Karpas-422 (cell line): ENCODE measurements at regions not wholly inside any gene's neighbourhood (a gene's known extent, or its start where the extent isn't known, plus 50 kb on each side); places are given as distances from the start of the nearest gene placed in this dataset.

Experiments
- DNase-seq: peaks from one replicate; pipeline ENCODE4 v3.0.0-alpha.2; 2015
- H2AFZ ChIP-seq: fragments of 200-600 bp; sonication (generic); 2 replicates; pipeline ENCODE4 v1.6.1; 2014; ENCODE audit warnings: antibody characterized with exemption, low read length, mixed read lengths
- H3K27ac ChIP-seq: fragments of 200-600 bp; sonication (generic); 2 replicates; pipeline ENCODE4 v1.5.1; 2014; ENCODE audit warnings: mild to moderate bottlenecking, low read length, moderate library complexity
- H3K27me3 ChIP-seq: fragments of 200-600 bp; sonication (generic); 2 replicates; pipeline ENCODE4 v1.6.1; 2014; ENCODE audit warnings: low read length, mixed read lengths
- H3K36me3 ChIP-seq: fragments of 200-600 bp; sonication (generic); 2 replicates; pipeline ENCODE4 v1.6.1; 2014; ENCODE audit warnings: low read length, mixed read lengths; ENCODE audit not compliant: insufficient read depth
- H3K4me1 ChIP-seq: fragments of 200-600 bp; sonication (generic); 2 replicates; pipeline ENCODE4 v1.6.1; 2014; ENCODE audit warnings: mild to moderate bottlenecking, low read length, mixed read lengths
- H3K4me2 ChIP-seq: fragments of 200-600 bp; sonication (generic); 2 replicates; pipeline ENCODE4 v1.6.1; 2014; ENCODE audit warnings: low read length, low read depth, mild to moderate bottlenecking; ENCODE audit not compliant: poor library complexity, severe bottlenecking
- H3K4me3 ChIP-seq: fragments of 200-600 bp; sonication (generic); 2 replicates; pipeline ENCODE4 v1.5.1; 2014; ENCODE audit warnings: mild to moderate bottlenecking, antibody characterized with exemption, low read length, mixed read lengths
- H3K79me2 ChIP-seq: fragments of 200-600 bp; sonication (generic); 2 replicates; pipeline ENCODE4 v1.6.1; 2014; ENCODE audit warnings: mild to moderate bottlenecking, low read length, mixed read lengths
- H3K9ac ChIP-seq: fragments of 200-600 bp; sonication (generic); 2 replicates; pipeline ENCODE4 v1.6.0; 2014; ENCODE audit warnings: low read length
- H3K9me2 ChIP-seq: fragments of 200-600 bp; sonication (generic), shearing (Covaris generic); replicated peaks from 2 replicates; pipeline ENCODE4 v1.6.0; 2014; ENCODE audit warnings: mild to moderate bottlenecking, low read length, moderate library complexity; ENCODE audit not compliant: insufficient read depth
- H3K9me3 ChIP-seq: fragments of 300-700, 200-600 bp; sonication (generic); 2 replicates; pipeline ENCODE4 v1.6.1; 2014; ENCODE audit warnings: low read length, mixed read lengths
- H4K20me1 ChIP-seq: fragments of 200-600 bp; sonication (generic); 2 replicates; pipeline ENCODE4 v1.6.1; 2014; ENCODE audit warnings: mild to moderate bottlenecking, antibody characterized with exemption, low read length, low read depth; ENCODE audit not compliant: insufficient read depth

- no peak overlapping the region for H3K9ac ChIP-seq
- H3K4me2 ChIP-seq: no peak overlapping the region
- H4K20me1 ChIP-seq: 0 out of 2 replicates have a peak, but pooled peaks cover 3% of the 10 kb centered on the region
- no peaks in the 10 kb centered on the region for H3K9me2 ChIP-seq
- H3K27ac ChIP-seq: no peak overlapping the region
- H3K9me3 ChIP-seq: no peaks in the 10 kb centered on the region
- H3K36me3 ChIP-seq: no peaks in the 10 kb centered on the region
- no peak overlapping the region for H2AFZ ChIP-seq
- H3K27me3 ChIP-seq: no peaks in the 10 kb centered on the region
- peaks cover 11% of the 10 kb centered on the region for H3K4me1 ChIP-seq
- DNase-seq: no peak
- H3K4me3 ChIP-seq: no peak overlapping the region
- no peaks in the 10 kb centered on the region for H3K79me2 ChIP-seq
Measured at GRCh38 chr9:113659740-113660139, 196.2 kb downstream of the RGS3 start.

- Histone ChIP-seq H2AFZ (no peak overlapping the region), H3K9me3 (no peaks in the 10 kb centered on the region), H4K20me1 (0 out of 2 replicates have a peak, but pooled peaks cover under 1% of the 10 kb centered on the region), H3K27ac (no peak overlapping the region), H3K4me2 (no peak overlapping the region), H3K4me1 (peaks cover 11% of the 10 kb centered on the region), H3K36me3 (no peaks in the 10 kb centered on the region), H3K79me2 (no peaks in the 10 kb centered on the region), H3K9ac (no peak overlapping the region), H3K27me3 (no peaks in the 10 kb centered on the region), H3K4me3 (no peak overlapping the region), H3K9me2 (no peaks in the 10 kb centered on the region)
- DNase-seq: no peak
Measured at GRCh38 chr9:113660196-113660595, 196.7 kb downstream of the RGS3 start.

- H3K27ac ChIP-seq: no peak overlapping the region
- no peak for DNase-seq
- no peaks in the 10 kb centered on the region for H4K20me1 ChIP-seq
- no peak overlapping the region for H3K4me3 ChIP-seq
- no peaks in the 10 kb centered on the region for H3K27me3 ChIP-seq
- no peaks in the 10 kb centered on the region for H3K36me3 ChIP-seq
- no peaks in the 10 kb centered on the region for H3K9me2 ChIP-seq
- no peaks in the 10 kb centered on the region for H3K79me2 ChIP-seq
- no peak overlapping the region for H3K4me2 ChIP-seq
- H3K9me3 ChIP-seq: no peaks in the 10 kb centered on the region
- peaks cover 11% of the 10 kb centered on the region for H3K4me1 ChIP-seq
- H3K9ac ChIP-seq: no peak overlapping the region
- H2AFZ ChIP-seq: no peak overlapping the region
Measured at GRCh38 chr9:113661074-113661473, 197.5 kb downstream of the RGS3 start.

GRCh38 chr9:113664181-113664875 is 200.8 kb downstream of the RGS3 start:
- Histone ChIP-seq H3K27ac (no peak overlapping the region), H3K27me3 (no peaks in the 10 kb centered on the region), H3K4me1 (peaks cover 10% of the 10 kb centered on the region), H3K9ac (no peak overlapping the region), H4K20me1 (no peaks in the 10 kb centered on the region), H3K9me2 (no peaks in the 10 kb centered on the region), H3K79me2 (no peaks in the 10 kb centered on the region), H2AFZ (no peak overlapping the region), H3K9me3 (no peaks in the 10 kb centered on the region), H3K4me2 (no peak overlapping the region), H3K36me3 (no peaks in the 10 kb centered on the region), H3K4me3 (no peak overlapping the region)
- no peak for DNase-seq

GRCh38 chr9:113665064-113665463 is 201.5 kb downstream of the RGS3 start:
- H3K79me2 ChIP-seq: no peaks in the 10 kb centered on the region
- H4K20me1 ChIP-seq: no peaks in the 10 kb centered on the region
- H3K9ac ChIP-seq: no peak overlapping the region
- no peaks in the 10 kb centered on the region for H3K36me3 ChIP-seq
- no peak overlapping the region for H2AFZ ChIP-seq
- DNase-seq: no peak
- no peak overlapping the region for H3K27ac ChIP-seq
- H3K9me2 ChIP-seq: no peaks in the 10 kb centered on the region
- H3K27me3 ChIP-seq: no peaks in the 10 kb centered on the region
- peaks cover 4% of the 10 kb centered on the region for H3K4me1 ChIP-seq
- no peaks in the 10 kb centered on the region for H3K9me3 ChIP-seq
- no peak overlapping the region for H3K4me3 ChIP-seq
- no peak overlapping the region for H3K4me2 ChIP-seq

- H3K4me1 ChIP-seq: no peaks in the 10 kb centered on the region
- no peaks in the 10 kb centered on the region for H3K9me3 ChIP-seq
- H3K36me3 ChIP-seq: no peaks in the 10 kb centered on the region
- H2AFZ ChIP-seq: no peak overlapping the region
- DNase-seq: no peak
- H3K4me2 ChIP-seq: no peak overlapping the region
- H4K20me1 ChIP-seq: no peaks in the 10 kb centered on the region
- H3K9ac ChIP-seq: no peak overlapping the region
- no peaks in the 10 kb centered on the region for H3K9me2 ChIP-seq
- H3K27ac ChIP-seq: no peak overlapping the region
- no peaks in the 10 kb centered on the region for H3K79me2 ChIP-seq
- H3K4me3 ChIP-seq: no peak overlapping the region
- no peaks in the 10 kb centered on the region for H3K27me3 ChIP-seq
Measured at GRCh38 chr9:113665756-113666155, 202.2 kb downstream of the RGS3 start.

- Histone ChIP-seq H3K4me2 (no peak overlapping the region), H3K27ac (no peak overlapping the region), H3K79me2 (no peaks in the 10 kb centered on the region), H3K9me3 (no peaks in the 10 kb centered on the region), H3K36me3 (no peaks in the 10 kb centered on the region), H2AFZ (no peak overlapping the region), H3K27me3 (no peaks in the 10 kb centered on the region), H3K4me3 (no peak overlapping the region), H3K4me1 (no peaks in the 10 kb centered on the region), H3K9ac (no peak overlapping the region), H3K9me2 (no peaks in the 10 kb centered on the region), H4K20me1 (no peaks in the 10 kb centered on the region)
- DNase-seq: no peak
Measured at GRCh38 chr9:113668061-113668460, 204.5 kb downstream of the RGS3 start.

- no peaks in the 10 kb centered on the region for H3K9me3 ChIP-seq
- DNase-seq: no peak
- H2AFZ ChIP-seq: no peak overlapping the region
- no peaks in the 10 kb centered on the region for H3K27me3 ChIP-seq
- no peaks in the 10 kb centered on the region for H3K79me2 ChIP-seq
- H3K27ac ChIP-seq: no peak overlapping the region
- no peak overlapping the region for H3K4me3 ChIP-seq
- H4K20me1 ChIP-seq: no peaks in the 10 kb centered on the region
- no peaks in the 10 kb centered on the region for H3K36me3 ChIP-seq
- H3K9ac ChIP-seq: no peak overlapping the region
- no peaks in the 10 kb centered on the region for H3K4me1 ChIP-seq
- H3K9me2 ChIP-seq: no peaks in the 10 kb centered on the region
- H3K4me2 ChIP-seq: no peak overlapping the region
Measured at GRCh38 chr9:113669522-113670115, 206.1 kb downstream of the RGS3 start.
